ENCODE measurements at regions not wholly inside any gene's neighbourhood (a gene's known extent, or its start where the extent isn't known, plus 50 kb on each side); places are given as distances from the start of the nearest gene placed in this dataset.

DNA sequence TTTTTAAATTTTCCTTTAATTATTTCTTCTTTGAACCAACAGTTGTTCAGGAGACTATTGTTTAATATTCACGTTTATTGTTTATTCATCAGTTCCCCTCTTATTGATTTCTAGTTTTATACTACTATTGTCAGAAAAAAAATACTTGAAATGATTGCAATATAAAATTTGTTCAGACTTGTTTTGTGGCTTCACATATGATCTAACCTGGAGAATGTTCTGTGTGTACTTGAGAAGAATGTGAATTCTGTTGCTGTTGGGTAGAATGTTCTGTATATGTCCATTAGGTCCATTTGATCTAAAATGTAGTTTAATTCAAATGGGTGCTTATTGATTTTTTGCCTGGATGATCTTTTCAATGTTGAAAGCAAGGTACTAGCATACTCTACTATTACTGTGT is 408.7 kb upstream of the RIOK2 start:
- TF ChIP-seq, protein P1, sequence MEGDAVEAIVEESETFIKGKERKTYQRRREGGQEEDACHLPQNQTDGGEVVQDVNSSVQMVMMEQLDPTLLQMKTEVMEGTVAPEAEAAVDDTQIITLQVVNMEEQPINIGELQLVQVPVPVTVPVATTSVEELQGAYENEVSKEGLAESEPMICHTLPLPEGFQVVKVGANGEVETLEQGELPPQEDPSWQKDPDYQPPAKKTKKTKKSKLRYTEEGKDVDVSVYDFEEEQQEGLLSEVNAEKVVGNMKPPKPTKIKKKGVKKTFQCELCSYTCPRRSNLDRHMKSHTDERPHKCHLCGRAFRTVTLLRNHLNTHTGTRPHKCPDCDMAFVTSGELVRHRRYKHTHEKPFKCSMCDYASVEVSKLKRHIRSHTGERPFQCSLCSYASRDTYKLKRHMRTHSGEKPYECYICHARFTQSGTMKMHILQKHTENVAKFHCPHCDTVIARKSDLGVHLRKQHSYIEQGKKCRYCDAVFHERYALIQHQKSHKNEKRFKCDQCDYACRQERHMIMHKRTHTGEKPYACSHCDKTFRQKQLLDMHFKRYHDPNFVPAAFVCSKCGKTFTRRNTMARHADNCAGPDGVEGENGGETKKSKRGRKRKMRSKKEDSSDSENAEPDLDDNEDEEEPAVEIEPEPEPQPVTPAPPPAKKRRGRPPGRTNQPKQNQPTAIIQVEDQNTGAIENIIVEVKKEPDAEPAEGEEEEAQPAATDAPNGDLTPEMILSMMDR (IDR thresholded peaks at IDR 0.05; ENCODE audit: low read depth, low read length, missing input control) = no peak
- no peak for TF ChIP-seq GABPA (IDR thresholded peaks at IDR 0.05 in 1 of 2, conservative IDR thresholded peaks at IDR 0.05 in 1 of 2)
- no peak for TF ChIP-seq SP1 (IDR thresholded peaks at IDR 0.05)
- no peak for TF ChIP-seq EGR1 (IDR thresholded peaks at IDR 0.05; ENCODE audit: low read depth in 2 of 2)
- TF ChIP-seq FOXA1 (IDR thresholded peaks at IDR 0.05) = no peak
- TF ChIP-seq FOXA2 (IDR thresholded peaks at IDR 0.05) = no peak
- no peak for TF ChIP-seq TAF1 (conservative IDR thresholded peaks at IDR 0.05)
- TF ChIP-seq, protein P2, sequence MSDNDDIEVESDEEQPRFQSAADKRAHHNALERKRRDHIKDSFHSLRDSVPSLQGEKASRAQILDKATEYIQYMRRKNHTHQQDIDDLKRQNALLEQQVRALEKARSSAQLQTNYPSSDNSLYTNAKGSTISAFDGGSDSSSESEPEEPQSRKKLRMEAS (IDR thresholded peaks at IDR 0.05) = no peak
- TF ChIP-seq, protein P3, sequence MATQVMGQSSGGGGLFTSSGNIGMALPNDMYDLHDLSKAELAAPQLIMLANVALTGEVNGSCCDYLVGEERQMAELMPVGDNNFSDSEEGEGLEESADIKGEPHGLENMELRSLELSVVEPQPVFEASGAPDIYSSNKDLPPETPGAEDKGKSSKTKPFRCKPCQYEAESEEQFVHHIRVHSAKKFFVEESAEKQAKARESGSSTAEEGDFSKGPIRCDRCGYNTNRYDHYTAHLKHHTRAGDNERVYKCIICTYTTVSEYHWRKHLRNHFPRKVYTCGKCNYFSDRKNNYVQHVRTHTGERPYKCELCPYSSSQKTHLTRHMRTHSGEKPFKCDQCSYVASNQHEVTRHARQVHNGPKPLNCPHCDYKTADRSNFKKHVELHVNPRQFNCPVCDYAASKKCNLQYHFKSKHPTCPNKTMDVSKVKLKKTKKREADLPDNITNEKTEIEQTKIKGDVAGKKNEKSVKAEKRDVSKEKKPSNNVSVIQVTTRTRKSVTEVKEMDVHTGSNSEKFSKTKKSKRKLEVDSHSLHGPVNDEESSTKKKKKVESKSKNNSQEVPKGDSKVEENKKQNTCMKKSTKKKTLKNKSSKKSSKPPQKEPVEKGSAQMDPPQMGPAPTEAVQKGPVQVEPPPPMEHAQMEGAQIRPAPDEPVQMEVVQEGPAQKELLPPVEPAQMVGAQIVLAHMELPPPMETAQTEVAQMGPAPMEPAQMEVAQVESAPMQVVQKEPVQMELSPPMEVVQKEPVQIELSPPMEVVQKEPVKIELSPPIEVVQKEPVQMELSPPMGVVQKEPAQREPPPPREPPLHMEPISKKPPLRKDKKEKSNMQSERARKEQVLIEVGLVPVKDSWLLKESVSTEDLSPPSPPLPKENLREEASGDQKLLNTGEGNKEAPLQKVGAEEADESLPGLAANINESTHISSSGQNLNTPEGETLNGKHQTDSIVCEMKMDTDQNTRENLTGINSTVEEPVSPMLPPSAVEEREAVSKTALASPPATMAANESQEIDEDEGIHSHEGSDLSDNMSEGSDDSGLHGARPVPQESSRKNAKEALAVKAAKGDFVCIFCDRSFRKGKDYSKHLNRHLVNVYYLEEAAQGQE (IDR thresholded peaks at IDR 0.05) = no peak
- TF ChIP-seq, protein P4, sequence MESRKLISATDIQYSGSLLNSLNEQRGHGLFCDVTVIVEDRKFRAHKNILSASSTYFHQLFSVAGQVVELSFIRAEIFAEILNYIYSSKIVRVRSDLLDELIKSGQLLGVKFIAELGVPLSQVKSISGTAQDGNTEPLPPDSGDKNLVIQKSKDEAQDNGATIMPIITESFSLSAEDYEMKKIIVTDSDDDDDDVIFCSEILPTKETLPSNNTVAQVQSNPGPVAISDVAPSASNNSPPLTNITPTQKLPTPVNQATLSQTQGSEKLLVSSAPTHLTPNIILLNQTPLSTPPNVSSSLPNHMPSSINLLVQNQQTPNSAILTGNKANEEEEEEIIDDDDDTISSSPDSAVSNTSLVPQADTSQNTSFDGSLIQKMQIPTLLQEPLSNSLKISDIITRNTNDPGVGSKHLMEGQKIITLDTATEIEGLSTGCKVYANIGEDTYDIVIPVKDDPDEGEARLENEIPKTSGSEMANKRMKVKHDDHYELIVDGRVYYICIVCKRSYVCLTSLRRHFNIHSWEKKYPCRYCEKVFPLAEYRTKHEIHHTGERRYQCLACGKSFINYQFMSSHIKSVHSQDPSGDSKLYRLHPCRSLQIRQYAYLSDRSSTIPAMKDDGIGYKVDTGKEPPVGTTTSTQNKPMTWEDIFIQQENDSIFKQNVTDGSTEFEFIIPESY (IDR thresholded peaks at IDR 0.05) = no peak
- TF ChIP-seq JUND (IDR thresholded peaks at IDR 0.05) = no peak

All from liver (tissue), 3 donors.